ENCODE measurements at regions not wholly inside any gene's neighbourhood (a gene's known extent, or its start where the extent isn't known, plus 50 kb on each side); places are given as distances from the start of the nearest gene placed in this dataset.
"Not testable (repeated sequence)": the region's sequence is repeated elsewhere in the genome, so short reads cannot be mapped to it uniquely, and the experiment has no call there.

- DNase-seq: no peak
Measured at GRCh38 chr14:105986894-105987284, 460.5 kb downstream of the TMEM121 start.

- DNase-seq: no peak
Measured at GRCh38 chr14:105987563-105987962, 461.2 kb downstream of the TMEM121 start.

DNA sequence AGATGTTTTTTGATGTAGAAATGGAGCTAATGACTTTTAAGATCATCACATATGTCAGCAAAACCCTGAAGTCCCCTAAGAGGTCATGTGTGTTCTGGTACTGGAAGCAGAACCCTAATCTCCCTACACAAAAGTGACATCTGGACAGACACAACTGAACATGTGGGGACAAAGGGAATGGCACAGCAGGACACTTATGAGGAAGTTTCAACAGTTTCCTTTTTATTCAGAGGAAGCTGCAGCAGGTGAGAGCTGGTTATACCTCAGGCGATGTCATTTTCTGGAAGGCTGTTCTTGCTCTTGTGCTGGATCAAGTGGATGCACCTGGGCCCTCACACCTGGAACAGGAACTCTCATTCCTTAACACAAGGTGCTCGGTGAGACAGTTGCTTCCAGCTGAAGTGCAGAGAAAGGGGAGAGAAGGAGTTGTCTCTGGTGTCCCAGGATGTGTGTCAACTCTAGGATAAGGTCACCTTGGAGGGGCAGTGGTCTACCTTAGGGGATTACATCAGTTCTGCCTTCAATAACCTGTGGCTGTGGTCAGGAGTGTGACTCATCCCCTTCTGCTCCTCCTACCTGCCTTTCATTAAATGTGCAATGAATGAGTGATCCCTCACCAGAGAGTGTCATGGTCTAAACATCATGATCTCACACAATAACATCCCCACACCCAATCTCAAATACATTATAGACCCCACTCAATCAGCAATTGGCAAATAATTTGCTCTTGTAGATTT, 463.4 kb downstream of the TMEM121 start:
- DNase-seq: no peak

DNA sequence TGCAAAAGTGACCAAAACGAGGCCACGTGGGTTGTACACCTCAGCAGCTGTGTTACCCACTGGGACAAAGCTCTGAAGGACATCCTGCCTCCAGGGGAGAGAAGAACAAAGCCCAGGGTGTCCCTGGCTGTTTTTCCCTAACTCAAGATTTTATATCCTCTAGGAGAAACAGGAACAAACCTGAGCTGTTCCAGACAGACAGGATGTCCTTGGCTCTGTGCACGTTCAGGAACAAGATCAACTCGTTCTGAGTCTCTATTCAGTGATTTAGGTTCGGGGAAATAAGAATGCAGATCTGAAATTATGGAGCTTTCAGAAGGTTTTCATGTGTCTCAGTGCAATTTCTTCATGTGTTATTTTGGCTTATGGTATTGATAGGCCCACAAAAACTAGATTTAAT, 465.3 kb downstream of the TMEM121 start:
- DNase-seq: not testable (repeated sequence)

DNA sequence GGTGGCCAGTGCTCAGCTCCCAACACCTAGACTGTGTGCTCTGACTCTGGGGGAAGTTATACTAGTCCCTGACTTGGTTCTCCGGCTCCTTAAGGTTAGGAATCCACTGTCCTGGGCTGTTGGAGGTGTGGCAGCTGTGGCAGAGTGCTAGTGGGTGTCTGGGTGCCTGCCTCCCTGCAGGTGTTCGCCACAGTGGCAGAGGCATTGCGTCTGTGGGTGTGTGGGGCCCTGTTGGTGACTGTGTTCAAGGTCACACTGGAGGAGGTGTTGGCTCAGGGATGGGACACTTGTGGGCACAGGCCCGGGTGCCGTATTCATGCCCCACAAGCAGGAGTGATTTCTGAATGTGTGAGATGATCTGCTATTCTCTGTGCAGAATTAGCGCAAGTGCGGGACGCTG, 467.4 kb downstream of the TMEM121 start:
- DNase-seq: no peak

DNA sequence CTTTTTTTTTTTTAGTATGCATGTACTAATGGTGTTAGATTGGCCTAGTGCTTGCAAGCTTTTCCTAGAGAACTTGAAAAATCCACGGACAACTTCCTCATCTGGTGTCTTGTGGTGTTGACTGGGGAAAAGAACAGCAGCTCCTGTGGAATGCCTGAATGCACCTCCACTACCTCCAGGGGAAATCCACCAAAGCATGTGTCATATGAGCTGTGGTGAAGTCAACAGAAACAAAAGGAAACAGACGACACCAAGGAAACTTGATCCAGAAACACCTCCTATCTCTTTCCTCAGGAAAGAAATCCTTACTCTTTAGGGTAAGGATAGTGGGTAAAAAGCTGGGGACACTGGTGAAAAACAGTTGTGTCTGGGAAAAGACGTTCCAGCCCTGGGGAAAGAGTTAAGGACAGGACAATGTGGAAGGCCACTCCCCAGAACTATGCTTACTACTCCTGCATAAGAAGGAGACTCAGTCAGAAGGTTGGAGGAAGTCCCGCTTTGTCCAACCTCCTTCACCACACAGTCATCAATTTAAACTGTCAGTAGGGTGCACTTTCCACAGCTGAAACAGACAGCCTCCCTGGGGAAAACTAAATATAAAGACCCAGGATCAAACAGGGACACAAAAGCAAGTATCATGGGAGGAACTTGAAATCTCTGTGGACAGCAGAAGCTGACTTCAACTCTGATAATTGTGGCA, 468.8 kb downstream of the TMEM121 start:
- DNase-seq: not testable (repeated sequence)

GRCh38 chr14:105998597-105998996, 472.2 kb downstream of the TMEM121 start:
- not testable (repeated sequence) for DNase-seq

GRCh38 chr14:105999361-106000028, 473.1 kb downstream of the TMEM121 start:
- DNase-seq: peak; percentile 11

DNA sequence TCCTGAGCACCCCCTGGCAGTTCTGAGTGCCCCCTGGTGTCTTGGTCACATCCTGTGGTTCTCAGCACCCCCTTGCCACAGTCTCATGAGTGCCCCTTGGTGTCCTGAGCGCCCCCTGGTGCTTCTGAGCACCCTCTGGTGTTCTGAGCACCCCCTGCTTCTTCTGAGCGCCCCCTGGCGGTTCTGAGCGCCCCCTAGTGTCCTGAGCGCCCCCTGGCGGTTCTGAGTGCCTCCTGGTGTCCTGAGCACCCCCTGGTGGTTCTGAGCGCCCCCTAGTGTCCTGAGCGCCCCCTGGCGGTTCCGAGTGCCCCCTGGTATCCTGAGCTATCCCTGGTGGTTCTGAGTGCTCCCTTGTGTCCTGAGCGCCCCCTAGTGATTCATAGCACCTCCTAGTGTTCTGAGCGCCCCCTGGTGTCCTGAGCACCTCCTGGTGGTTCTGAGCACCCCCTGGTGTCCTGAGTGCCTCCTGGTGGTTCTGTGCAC, 473.7 kb downstream of the TMEM121 start:
- DNase-seq: not testable (repeated sequence)

DNA sequence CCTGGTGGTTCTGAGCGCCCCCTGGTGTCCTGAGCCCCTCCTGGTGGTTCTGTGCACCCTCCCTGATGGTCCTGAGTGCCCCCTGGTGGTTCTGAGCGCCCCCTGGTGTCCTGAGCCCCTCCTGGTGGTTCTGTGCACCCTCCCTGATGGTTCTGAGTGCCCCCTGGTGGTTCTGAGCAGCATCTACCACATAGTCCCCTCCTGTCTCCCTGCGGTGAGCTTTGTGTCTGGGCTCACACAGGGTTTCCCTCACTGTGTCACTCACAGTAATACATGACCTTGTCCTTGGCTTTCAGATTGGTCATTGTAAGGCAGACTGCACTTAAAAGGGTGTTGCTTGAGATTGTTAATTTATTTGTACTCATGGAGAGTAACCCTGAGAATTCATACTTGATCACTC, 474.9 kb downstream of the TMEM121 start:
- not testable (repeated sequence) for DNase-seq

GRCh38 chr14:106003351-106003750, 477.0 kb downstream of the TMEM121 start:
- no peak for DNase-seq

GRCh38 chr14:106004937-106005795, 478.8 kb downstream of the TMEM121 start:
- not testable (repeated sequence) for DNase-seq

DNA sequence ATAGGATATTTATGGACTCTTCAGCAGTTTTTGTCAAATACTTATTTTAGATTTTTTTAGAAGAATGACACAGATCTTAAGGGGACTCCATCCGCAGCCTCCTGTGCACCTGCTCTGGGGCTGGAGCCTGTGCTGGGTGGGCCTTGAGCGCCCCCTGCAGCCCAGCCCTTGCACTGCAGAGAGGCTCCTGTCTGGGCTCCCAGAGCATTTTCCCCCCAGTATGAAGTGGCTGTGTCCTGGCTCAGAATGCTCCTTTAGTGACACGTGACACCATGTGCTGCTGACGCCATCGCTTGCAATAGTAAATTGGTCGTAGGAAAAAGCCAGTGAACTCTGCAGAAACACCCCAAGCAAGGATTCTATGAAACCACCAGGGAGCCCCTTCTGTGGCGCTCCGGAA, 479.7 kb downstream of the TMEM121 start:
- DNase-seq: not testable (repeated sequence)

- DNase-seq: not testable (repeated sequence)
Measured at GRCh38 chr14:106006716-106007115, 480.3 kb downstream of the TMEM121 start.

GRCh38 chr14:106010783-106011182, 484.4 kb downstream of the TMEM121 start:
- DNase-seq: no peak

DNA sequence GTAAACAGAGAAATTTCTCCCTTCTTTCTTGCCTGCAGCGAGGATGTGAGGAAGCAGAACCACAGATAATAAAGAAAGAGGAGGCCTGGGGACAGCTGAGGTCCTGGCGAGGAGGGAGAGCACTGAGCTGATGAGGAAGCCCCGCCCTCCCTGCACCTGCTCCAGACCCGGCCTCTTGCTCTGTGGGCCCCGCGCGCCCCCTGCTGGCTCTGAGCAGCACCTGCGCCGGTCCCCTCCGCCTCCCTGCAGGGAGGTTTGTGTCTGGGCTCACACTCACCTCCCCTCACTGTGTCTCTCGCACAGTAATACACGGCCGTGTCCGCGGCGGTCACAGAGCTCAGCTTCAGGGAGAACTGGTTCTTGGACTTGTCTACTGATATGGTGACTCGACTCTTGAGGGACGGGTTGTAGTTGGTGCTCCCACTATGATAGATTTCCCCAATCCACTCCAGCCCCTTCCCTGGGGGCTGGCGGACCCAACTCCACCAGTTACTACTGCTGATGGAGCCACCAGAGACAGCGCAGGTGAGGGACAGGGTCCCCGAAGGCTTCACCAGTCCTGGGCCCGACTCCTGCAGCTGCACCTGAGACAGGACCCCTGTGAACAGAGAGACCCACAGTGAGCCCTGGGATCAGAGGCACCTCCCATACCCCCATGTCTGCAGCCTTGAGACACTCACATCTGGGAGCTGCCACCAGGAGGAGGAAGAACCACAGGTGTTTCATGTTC, 485.4 kb downstream of the TMEM121 start:
- peak; percentile 63 for DNase-seq

GRCh38 chr14:106012361-106012725, 486.0 kb downstream of the TMEM121 start:
- not testable (repeated sequence) for DNase-seq

GRCh38 chr14:106013879-106014376, 487.5 kb downstream of the TMEM121 start:
- no peak for DNase-seq

- not testable (repeated sequence) for DNase-seq
Measured at GRCh38 chr14:106017952-106018351, 491.6 kb downstream of the TMEM121 start.

- no peak for DNase-seq
Measured at GRCh38 chr14:106021832-106022231, 495.4 kb downstream of the TMEM121 start.

DNA sequence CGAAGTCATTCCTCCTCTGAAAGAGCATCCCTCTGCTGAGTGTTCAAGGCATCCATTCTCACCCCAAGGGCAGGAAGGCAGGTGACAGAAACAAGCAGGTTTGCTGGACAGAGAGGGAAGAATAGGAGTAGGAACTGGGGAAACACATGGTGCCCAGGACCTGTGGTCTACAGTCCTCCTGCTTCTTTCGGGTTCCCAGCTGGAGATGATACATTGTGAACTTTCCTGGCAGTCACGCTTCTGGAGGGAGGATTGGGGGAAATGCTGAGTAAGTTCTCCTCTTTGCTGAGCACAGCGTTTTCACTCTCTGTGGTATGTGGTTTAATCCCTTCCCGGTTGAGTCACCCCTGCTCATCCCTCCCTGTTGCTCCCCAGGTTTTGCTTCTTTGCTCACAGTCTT, 496.3 kb downstream of the TMEM121 start:
- DNase-seq: not testable (repeated sequence)

DNA sequence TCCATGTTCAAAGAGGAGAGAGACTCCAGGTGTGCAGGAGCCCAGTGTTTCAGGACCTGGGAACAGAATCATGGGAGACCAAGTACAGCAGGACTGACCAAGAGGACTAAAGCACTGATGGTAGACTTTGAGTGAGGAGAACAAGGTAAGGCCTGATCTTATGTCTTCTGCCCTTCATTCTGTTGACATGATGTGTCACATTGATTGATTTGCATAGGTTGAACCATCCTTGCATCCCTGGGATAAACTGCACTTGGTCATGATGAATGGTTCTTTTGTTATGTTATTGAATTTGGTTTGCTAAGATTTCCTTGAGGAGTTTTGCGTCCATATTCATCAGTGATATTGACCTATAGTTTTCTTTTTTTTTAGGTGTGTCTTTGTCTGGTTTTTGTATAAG, 497.0 kb downstream of the TMEM121 start:
- no peak for DNase-seq

All from NCI-H2171 (cell line).